HG03159 (cell line): ENCODE measurements at regions not wholly inside any gene's neighbourhood (a gene's known extent, or its start where the extent isn't known, plus 50 kb on each side); places are given as distances from the start of the nearest gene placed in this dataset.
"Not testable (repeated sequence)": the region's sequence is repeated elsewhere in the genome, so short reads cannot be mapped to it uniquely, and the experiment has no call there.

Experiments used
- ATAC-seq: cut with Tn5 transposase; IDR thresholded peaks from one replicate; pipeline ENCODE4 v1.9.1; 2021; ENCODE audit warnings: mild to moderate bottlenecking, moderate library complexity; ENCODE audit not compliant: unreplicated experiment

DNA sequence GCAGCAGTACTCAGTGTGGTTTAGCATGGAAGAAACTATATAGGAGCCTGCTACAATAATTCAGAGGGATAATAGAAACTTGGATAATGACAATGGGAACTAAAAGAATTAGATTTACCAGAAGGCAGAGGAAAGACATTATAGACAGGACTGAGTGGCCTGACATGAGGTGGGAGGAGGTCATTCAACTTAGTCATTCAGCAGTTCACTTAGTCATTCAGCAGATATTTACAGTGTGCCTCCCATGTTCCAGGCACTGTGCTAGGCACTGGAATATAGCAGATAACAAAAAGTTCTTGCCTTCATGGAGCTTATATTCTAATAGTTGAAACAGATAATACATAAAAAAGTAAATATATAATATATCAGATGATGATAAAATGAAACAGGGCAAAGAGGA, 110.9 kb upstream of the IKBKE start:
- not testable (repeated sequence) for ATAC-seq

DNA sequence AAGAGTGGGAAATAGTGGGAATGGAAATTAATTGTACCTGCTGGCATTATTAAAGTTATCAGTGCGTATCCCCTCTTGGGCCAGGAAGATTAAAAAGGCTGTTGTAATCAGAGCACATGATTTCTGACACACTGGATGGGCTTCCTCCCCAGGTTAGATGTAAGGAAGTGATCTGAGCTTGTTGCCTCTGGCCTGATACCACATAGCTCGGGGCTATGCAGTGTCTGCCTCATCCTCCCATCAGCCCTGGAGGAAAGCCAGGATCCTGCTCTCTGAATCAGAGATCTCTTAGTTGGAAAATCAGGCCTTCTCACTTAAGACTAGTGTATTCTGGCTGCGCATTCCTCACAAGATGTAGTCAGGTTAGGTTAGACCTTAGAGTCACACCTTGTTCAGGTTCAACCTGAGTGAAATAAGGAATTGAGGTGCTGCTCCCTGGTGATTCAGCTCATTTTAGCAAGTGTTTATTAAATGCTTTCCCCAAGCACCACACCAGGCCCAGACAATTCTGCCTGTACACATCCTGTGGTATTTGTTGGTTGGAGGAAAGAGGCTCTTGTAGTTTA, 108.2 kb upstream of the IKBKE start:
- ATAC-seq: not testable (repeated sequence)

DNA sequence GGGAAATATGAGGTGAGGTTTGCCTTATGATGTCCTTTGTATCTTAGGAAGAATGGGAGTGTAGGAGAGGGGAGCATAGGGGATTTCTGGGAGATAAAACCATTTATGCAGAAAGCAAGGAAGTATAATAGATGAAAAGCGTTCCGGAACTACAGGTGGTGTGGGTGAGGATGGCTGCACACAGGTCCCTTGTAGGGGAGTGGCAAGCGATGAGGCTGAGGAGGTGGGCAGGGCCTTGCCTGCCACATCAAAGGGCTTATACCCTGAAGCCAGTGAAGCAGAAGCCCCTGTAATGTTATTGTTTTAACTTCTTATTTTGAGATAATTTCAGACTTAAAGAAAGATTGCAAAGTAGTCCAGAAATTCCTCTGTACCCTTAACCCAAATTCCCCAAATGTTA, 107.3 kb upstream of the IKBKE start:
- ATAC-seq: not testable (repeated sequence)

DNA sequence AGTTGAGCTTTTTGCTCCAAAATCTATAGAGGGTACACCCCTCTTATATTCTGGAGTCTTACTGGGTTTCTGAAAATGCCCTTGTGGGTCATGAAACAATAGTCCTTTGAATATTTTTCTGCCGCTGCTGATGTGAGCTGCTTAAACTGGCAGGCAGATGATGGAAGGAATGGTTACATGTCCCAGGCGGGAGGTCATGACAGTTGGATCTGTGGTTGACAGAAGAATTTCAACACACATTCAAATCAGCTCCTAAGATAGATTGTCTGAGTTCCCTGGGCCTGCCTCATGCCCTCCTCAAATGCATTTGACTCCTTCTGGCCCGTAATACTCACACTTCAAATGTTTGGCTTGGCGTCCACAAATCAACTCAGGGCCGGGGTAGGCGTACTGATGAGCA, 105.0 kb upstream of the IKBKE start:
- ATAC-seq: not testable (repeated sequence)

DNA sequence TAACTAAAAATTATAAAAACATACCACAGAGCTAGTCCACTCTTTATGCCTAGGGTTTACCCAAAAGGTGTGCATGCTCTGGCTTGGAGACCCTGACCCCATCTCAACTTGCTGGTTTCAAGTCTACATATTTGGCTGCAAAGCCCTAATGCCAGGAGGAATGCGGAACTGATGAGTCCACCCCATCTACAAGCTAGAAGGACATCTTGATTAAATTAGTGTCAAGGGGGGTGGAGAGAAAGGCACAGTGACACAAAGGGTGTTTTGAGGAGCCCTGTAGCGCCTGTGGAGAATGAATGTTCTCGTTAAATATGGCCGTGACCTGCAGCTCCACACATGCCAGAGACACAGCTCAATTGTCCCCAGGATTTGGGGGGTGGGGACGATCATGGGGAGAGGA, 104.1 kb upstream of the IKBKE start:
- ATAC-seq: not testable (repeated sequence)

DNA sequence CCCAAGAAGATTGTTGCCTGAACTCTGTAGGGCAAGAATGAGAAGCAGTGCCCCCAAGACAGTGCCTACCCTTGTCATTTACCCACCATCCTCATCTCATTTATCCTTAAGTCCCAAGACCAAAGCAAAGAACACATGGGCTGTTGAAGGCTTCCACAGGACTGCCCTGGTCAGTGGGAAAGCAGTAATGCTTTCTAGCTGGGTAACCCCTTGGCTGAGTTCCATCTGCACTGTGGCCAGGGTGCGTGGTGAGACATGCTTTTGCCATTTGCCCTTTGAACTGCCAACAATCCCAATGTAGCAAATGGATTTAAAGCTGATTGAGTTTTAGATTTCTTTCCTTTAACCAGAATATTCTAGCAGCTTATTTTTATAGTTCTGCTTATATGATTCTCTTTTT, 103.5 kb upstream of the IKBKE start:
- not testable (repeated sequence) for ATAC-seq

DNA sequence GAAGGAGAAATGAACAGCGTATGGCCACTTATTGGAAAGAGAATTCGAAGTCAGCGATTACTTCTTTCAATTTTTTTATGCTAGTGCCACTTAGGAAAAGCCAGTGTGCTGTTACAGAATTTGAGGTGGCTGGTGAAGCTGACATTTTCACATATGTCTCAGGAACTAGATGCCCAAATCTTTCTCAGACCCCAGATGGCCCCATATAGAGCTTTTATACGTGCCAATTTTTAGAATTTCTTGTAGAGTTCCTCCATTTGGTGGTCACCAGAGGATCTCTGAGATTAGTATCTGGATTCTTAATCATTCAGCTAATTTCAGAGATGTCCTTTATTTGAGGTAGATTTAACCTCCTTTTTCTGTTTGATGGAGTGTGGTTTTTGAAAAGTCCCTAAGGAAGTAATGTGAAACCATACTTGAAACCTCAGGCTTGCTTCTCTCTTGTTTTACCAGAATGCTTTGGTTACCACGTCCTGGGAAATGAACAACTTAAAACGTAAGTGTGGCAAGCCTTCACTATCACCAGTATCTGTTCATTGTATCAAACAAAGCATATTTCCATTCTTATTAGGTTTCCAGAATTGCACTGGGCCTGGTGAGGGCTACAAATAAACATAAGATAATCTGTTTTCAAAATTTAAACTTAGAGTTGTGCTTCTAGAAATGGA, 102.2 kb upstream of the IKBKE start:
- ATAC-seq: not testable (repeated sequence)

DNA sequence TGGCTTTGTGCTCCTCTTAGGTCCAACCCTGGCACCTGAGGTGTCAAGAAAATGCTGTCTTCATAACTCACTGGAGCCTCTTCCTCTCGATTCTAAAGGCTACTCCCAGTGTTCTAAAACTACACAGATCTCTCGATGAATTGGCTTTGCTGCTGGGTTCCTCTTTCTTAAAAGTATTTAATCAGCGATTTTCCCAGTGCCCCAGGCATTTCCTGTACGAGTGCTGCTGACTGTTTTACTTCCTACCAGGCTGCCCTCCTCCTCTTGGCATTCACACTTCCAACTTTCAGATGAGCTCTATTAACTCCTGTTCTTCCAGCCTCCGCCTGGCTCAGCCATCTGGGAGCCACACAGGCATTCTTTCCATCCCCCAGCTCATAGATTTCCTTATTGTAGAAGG, 95.6 kb upstream of the IKBKE start:
- not testable (repeated sequence) for ATAC-seq

DNA sequence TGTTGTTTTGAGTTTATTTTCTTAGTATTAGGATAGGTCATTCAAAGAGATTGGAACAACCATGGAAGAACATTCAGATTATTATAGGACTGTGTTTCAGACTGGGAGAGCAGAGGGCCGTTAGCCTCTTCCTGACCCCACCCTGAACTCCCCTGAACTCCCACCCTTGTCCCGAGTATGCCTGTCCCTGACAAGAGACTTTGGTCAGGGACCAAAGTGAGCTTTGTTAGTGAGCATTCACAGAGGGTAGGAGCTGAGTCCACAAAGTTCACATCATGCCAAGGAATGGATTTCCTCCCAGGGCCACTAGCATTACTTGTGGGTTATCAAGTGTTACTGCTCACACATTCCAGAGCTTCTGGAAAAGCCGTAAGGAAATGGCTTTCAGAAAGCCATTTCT, 94.7 kb upstream of the IKBKE start:
- not testable (repeated sequence) for ATAC-seq

DNA sequence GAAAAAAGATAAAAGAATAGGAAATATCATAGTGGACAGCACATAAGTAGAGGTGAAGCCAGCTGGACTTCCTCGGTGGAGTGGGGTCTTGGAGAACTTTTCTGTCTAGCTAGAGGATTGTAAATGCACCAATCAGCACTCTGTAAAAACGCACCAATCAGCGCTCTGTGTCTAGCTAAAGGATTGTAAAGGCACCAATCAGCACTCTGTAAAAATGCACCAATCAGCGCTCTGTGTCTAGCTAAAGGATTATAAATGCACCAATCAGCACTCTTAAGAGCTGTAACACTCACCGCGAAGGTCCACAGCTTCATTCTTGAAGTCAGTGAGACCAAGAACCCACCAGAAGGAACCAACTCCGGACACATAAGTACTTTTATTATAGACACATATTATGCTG, 91.8 kb upstream of the IKBKE start:
- ATAC-seq: not testable (repeated sequence)

DNA sequence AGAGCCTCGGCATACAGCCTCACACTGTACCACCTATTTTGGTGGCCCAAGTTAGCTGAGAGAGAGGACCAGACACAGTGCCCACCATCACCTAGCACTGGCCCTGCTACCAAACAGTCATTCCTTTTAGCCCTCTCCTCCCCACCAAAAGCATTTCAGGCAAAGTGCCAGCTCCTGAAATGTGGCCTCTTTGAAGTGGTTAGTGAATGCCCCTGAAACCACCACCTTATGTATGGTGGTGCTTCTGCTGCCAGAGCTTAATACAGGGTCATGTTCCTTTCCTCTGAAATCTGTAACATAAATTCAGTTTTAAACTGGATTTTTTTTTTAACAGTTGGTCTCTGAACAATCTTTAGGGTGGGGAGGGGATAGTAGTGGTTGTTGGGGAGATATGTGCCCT, 91.0 kb upstream of the IKBKE start:
- not testable (repeated sequence) for ATAC-seq

DNA sequence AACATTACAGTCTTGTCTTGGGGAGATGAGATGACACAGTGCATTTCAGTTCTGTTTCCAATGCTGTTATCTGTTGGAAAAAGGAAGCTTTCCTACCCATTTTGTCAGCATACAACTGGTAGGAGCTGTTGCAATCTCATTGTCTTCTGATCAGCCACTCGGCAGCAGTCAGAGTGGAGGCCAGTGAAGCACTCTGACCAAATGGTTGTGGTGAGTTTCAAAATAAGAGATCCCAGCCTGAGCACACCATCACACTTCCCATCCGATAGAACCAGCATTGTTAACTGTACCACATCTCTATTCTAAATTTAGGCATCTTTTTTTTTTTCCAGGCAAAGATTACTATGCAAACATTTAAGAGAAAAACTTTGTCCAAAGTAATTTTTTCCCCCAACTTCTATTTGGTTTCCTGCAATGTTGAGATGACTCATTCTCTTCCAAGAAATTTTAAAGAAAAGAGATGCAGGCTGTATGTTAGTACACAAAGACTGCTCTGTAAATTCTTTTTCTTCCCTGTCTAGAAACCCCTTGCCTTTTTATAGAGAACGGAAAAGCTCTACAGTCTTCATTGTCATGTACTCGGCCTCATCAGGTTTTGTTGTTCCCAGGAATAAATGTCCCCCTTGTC, 90.0 kb upstream of the IKBKE start:
- not testable (repeated sequence) for ATAC-seq

DNA sequence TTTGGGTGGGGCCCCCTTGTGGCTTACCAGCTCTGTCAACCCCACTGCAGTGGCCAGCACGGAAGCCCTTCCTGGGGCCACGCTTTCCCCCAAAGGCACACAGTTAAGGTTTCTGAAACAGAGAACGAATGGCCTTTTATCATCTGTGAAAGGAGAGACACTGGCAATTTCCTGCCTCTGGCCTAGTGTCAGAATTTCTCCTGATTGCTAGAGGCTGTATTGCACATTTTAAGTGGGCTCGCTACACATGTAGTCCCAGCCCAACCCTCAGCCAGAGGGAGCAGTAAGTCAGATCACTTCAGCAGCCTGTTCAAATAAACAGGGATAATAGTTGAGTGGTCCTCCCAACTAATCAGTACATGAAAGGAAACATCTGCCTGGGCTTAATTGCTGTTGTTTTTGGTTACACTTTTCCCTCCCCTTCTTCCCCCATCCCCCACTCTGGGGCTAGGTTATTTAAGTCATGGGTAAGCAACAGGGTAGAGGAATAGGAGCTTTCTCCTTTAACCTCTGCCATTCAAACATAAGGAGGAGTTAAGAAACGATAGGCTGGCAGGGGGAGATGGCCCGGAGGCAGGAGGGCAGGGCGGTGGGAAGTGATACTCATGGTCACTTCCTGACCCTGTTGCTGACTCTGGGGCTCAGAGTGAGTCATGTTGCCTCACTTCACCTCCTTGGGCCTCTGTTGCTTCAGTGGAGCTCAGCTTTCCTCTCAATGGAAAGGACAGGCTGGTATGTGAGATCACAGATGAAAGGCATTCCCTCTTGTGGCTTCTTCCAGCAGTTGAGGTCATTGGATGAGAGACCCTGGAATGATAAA, 89.3 kb upstream of the IKBKE start:
- not testable (repeated sequence) for ATAC-seq

DNA sequence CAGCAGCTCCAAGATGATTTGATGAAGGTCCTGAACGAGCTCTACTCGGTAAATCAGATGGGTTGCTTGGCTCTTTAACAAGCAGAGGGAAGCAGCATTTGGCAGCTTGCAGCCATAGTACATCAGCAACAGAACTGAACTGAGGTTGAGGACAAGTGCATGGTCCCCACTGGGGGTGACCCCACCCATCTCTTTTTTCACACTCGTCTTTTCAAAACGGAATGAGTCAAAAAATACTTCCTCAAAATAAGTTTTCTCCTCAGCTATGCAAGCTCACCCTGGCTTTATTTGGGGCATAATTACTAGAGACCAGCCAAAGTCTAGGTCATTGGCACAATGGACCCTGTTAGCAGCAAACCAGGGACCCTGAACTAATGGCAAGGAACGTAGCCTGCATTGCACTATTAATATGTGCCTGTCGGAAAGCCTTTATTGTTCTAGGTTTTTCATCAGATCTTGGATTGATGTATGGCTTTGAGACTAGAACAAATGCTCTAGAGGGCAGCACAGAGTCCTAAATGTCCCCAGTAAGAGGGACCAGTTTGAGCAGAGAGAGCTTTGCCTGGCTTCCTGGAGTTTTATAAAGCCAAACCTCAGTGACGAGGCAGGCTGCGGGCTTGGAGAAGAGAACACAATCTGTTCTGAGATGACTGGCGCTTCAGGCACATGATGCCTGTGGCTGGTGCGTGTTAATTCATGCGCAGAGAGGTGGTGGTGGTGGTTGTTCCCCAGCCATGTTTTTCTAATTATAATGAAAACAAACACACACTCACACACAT, 86.1 kb upstream of the IKBKE start:
- not testable (repeated sequence) for ATAC-seq

DNA sequence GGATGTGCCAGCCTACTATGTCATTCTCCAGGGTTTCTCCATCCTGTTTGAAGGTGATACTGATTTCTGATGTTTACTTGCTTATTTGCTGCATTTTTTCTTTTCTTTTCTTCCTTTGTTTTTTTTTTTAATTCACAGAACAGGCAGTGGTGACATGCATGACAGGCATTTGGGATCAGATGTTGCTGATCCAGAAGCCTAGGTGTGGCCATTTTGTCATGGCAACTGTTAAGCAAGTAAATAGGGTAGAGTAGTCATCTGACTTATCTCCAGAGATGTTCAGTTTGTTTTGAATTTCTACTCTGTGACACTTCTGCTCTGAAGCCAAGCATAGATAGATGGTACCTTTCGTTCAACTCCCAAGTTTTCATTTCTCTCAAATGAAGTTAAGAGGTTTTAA, 85.4 kb upstream of the IKBKE start:
- ATAC-seq: not testable (repeated sequence)

DNA sequence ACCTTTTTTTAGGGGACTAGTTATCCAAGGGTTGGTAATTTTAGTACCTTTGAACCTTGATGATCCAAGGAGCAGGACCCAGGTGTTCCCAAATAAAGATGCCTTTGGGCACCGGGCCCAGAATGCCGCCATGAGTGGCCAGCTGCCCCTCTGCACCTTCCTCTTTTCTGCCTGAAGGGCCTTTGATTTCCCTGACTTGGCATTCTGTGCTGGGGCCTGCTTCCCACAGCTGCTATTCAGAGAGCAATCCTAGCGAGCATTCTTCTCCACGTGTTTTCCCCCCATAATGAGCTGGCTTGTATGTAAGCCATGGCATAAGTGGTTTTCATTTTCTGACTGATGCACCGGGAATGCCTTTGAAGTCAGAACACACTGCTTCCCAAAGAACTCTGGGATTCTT, 82.6 kb upstream of the IKBKE start:
- not testable (repeated sequence) for ATAC-seq

DNA sequence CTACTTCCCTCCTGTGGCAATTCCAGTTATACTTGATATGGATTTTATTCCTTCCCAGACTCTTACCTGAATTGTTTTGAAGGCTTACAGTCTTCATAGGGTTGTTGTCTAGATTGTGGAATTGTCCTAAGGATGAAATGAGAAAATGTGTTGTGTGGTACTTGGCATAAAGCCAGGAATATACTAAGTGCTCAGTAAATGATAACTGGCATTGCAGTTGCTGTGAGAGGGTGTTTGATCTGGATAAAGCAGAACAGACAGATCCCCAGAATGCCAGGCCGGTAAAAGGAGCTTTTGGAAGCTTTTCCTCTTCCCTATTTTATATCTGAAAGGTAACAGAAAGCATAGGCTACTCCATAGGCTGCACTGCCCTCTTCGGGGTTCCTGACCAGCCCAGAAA, 78.4 kb upstream of the IKBKE start:
- not testable (repeated sequence) for ATAC-seq

DNA sequence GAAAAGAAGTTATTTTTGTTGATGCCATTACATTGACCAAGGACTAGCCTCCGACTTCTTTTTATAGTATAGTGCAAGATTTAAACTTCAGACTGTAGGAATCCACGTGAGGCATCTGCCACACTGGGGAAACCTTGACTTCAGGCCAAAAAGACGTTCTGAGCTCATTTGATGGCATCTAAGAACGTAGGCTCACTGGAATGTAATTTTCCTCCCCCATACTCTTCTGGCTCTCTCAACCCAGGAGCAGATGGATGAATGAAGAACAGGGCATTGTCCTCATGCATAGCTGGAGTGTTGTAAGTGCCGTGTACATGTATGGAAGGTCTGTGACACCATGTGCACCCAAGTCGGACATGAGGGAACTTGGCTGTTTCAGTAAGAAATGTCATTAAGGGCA, 72.8 kb upstream of the IKBKE start:
- not testable (repeated sequence) for ATAC-seq

DNA sequence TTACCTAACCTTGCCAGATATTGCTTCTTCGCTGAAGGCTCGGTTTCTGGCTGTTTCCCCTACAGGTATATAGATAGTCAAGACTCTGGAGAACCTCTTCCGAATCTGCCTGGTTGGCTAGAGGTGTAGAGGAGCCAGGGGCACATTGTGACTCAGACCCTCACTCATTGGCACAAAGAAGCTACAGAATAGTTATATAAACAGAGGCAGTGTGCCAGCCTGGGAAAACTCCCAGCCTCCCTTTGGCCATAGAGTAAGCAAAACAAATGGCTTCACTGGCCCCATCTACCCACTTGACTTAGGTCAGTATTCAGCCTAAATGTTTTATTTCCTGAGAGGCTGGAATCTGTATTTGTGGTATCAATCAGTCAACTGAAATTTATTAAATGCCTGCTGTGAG, 72.0 kb upstream of the IKBKE start:
- not testable (repeated sequence) for ATAC-seq

DNA sequence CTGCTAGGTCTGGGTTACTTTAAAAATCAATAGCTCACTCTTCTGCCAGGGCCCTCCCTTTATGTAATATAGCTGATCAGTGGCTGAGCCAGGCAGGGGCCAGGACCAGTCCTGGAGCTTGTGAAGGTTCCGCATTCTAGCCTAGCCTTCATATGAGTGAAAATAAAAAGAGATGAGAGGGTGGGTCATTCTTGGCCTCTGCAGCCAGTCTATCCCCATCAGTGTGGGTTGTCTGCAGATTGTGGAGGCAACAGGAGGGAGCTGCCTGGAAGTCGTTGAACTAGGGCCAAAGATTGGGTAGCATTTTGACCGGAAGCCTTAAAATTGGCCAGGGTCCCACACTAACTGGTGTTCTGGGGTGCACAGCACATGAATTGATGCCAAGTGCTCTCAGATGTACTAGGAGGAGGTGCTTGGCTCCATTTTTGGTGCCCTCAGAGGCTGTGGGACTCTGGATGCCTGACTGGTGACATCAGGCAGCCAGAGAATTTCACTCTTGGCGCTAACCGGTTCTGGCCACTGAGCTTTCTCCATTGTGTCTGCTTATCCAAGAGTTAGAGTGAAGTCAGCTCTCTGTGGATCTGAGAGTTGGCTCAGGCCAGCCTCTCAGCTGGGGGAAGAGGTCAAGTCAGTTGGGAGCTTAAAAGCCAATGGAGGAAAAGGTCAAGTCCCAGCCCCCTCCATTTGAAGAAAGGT, 66.5 kb upstream of the IKBKE start:
- not testable (repeated sequence) for ATAC-seq
